Activated CD4-positive, CD25-positive, alpha-beta regulatory T cell treated with anti-CD3 and anti-CD28 coated beads, Interleukin-2, amount 50 U/mL, for 16 hours (primary cell): ENCODE measurements at regions not wholly inside any gene's neighbourhood (a gene's known extent, or its start where the extent isn't known, plus 50 kb on each side); places are given as distances from the start of the nearest gene placed in this dataset.

Source experiments
- DNase-seq: peaks from one replicate; pipeline ENCODE4 v3.0.0-alpha.2; 2020; ENCODE audit warnings: low read depth, low spot score

GRCh38 chr22:46090631-46091201 lies 59.6 kb upstream of the PPARA start:
- DNase-seq: no peak

- DNase-seq: no peak
Measured at GRCh38 chr22:46091277-46091977, 58.9 kb upstream of the PPARA start.

DNA sequence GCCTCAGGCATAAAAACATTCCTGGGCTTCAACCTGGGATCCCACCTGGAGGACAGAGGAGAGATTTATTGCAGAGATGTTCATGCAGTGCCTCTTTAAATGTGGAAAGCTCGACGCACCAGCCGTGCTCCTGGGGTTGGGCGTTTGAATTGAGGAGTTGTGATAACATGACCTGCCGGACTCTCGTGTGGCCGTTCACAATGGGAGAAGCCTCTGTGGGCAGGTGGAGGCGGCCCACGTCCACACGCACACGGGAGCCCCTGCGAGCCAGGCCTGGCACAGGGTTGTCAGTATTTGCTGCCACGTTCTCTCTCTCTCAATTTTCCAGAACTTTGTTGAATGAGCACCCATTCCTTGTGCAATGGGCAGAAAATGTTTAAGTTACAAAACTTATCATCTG lies 58.3 kb upstream of the PPARA start:
- DNase-seq: no peak

DNA sequence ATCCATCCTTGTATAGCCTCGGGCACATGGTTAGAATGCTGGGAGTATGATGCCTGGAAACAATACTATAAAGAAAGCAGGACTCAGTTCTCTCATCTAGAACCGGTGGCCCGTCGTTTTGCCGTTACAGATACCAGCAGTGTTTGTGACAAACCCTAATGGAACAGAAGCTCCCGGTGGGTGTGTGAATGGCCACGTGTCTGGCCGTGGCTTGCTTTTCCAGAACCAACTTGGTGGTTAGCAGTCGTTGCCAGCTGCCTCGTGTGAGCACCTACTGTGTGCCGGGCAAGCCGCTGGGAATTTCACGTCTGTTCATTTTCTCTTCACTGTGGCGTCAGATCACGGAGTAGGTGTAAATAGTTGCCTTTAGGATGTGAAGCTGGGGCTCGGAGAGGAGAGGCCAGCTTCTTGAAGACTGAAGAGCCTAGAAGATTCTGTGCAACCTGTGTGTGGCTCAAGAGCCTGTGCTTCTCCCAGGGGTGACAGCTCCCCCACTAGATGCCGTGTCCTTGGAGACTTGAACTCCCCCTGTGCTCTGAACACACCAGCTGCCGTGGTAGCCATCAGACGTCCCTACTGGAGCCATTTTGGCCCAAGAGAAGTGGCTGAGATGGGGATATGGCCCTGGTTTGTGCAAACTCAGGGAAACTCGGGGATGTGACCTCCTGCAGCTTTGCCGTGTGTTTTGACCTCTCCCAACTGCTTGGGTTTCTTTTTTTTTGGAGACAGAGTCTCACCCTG lies 57.5 kb upstream of the PPARA start:
- DNase-seq: no peak

- DNase-seq: no peak
Measured at GRCh38 chr22:46093796-46094195, 56.5 kb upstream of the PPARA start.

- no peak for DNase-seq
Measured at GRCh38 chr22:46094676-46095075, 55.6 kb upstream of the PPARA start.

DNA sequence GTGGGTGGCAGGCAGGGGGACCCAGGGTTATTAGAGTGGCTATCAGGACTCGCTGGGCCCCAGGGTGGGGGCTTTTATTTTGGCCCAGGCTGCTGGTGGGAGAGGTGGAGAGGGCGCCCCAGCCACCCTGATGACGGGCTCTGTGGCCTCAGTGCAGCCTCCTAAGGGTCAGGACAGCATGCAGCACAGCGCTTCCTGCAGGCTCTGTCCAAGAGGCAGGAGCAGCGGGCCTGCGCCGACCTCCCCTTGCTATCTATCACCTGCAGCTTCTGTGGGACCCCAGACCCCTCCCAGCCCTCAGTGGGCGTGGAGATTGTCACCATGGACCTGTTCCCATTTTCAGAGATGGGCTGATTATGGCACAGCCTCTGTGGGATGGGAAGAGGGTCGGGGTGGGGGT lies 54.3 kb upstream of the PPARA start:
- no peak for DNase-seq

- DNase-seq: no peak
Measured at GRCh38 chr22:46096706-46097230, 53.6 kb upstream of the PPARA start.

- DNase-seq: no peak
Measured at GRCh38 chr22:46097268-46097900, 52.9 kb upstream of the PPARA start.

DNA sequence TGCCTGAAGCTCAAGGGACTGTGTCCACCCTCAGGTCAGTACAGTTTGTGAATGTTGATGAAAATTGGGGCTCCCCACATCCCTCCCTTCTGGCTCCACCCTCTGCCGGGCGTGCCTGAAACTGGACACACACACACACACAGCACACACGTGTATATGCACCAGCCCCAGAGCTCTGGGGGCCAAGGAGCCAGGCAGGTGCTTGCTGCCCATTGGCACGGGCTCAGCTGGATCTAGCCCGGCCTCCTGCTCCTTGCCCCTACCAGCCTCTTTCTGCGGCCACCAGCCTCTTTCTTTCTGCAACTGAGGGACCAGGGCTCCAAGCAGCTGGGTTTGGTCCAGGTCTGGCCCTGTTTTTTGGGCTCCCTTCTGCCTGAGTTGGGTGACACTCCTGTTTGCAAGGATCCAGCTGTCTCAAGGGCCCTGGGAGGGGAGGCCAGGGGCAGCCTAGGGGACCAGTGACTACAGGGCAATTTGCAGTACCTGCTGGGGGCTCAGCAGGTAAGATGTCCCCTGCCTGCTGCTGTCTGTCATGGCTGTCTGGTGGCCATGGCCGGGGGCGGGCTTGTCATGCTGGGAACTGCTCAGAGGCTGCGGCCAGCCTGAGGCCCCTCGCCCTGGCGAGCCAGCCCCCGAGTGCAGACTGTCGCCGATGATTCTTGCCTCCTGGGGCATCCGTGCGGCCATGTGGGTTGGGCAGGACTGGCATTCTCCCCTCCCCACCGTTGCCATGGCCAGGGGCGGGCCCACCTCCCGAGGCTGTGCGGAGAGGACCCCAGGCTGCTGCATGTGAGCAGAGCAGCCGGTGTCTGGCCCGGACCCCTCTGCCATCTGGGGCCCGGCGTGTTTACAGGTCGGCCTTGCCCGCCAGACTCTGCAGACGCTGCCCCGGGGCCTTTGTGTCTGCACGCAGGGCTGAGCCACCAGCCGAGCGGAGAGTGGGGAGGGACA lies 51.5 kb upstream of the PPARA start:
- no peak for DNase-seq

DNA sequence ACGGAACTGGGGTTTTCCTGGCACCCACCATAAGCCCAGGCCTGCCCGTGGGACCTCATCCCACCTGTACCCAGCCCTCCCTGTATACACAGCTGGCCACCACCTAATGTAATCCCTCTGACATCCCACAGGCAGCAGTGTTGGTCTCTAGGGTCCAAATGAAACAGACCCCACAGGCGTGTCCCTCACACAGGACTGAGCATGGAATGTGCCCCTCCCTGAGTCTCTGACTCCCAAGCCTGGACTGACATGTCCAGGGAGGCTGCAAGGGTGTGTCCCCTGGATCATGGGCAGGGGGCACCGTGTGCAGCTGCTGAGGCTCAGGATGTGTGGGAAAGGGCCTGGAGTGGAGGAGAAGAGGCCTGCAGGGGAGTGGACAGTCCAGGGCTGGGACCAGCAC lies 50.6 kb upstream of the PPARA start:
- no peak for DNase-seq

DNA sequence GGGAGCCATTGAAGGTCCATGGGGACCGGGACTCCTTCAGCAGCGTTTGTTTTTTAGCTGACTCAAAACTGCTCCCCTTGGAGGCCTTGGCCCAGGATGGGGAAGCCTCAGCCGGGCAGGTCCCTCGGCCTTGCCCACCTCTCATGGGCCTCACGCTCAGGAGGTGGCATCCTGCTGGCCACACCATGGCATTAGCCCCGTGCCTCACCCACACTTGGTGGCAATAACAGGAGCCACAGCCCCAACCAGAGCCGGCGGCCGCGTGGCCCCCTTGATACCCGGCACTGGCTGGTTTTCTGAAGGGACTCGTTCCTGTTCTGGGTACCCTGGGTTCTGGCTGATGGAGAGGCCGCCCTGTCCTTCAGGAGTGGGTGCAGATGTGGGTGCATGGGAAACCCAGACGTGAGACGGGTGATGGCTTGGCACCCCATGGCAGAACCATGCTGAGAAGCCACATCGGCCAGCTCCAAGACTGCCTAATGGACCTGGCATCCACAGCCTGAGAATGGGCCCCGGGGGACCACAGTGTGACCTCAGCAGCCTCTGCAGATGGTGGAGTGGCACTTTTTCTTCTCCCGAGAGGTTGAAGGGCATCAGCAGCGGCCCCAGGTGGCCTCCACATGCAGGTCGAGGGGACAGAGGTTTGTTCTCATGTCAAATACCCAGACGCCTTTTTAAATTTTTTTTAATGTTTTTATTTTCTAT lies 49.8 kb upstream of the PPARA start:
- DNase-seq: no peak
